Endothelial cell of umbilical vein (primary cell): ENCODE measurements at regions not wholly inside any gene's neighbourhood (a gene's known extent, or its start where the extent isn't known, plus 50 kb on each side); places are given as distances from the start of the nearest gene placed in this dataset.

ENCODE experiments used
- BruUV-seq: library from RNA; stranded (reverse); fragments of 400-500 nt; replicated peaks from 2 replicates; lab custom pipeline; 2021; lab: Mats Ljungman, UMichigan
- CTCF ChIA-PET: fragments of 300-600, 350-600 bp; sonication (Branson Sonifier 250); formaldehyde crosslinking; loops from one replicate; lab custom pipeline; 2021; ENCODE audit warnings: antibody characterized with exemption, inconsistent platforms; lab: Charles Lee
- POLR2A ChIA-PET: fragments of 300-600, 350-600 bp; sonication (Branson Sonifier 250); formaldehyde crosslinking; loops from one replicate; lab custom pipeline; 2021; ENCODE audit warnings: antibody characterized with exemption, inconsistent platforms; lab: Charles Lee
- DNase-seq: peaks from one replicate; pipeline ENCODE4 v3.0.0-alpha.2; 2011; ENCODE audit warnings: low read depth, low spot score
- FAIRE-seq: peaks from 2 replicates; lab custom pipeline; 2011; peaks lifted over from hg19 to GRCh38; lab: Jason Lieb, UNC
- H2AFZ ChIP-seq: 2 replicates; pipeline ENCODE4 v1.6.0; 2012; ENCODE audit warnings: low read depth, low read length, control low read depth, inconsistent platforms
- H3K27ac ChIP-seq: 2 replicates; pipeline ENCODE4 v1.5.1; 2011; ENCODE audit warnings: low read depth, mild to moderate bottlenecking, control low read depth, low read length, moderate library complexity; ENCODE audit not compliant: insufficient read depth
- H3K27me3 ChIP-seq, 2 experiments: 2 replicates each; pipeline versions ENCODE4 v1.6.0 to v1.6.1; 2011; ENCODE audit warnings: low read length in 2 of 2, mixed read lengths in 1 of 2; ENCODE audit not compliant: control insufficient read depth in 2 of 2, insufficient read depth in 2 of 2
- H3K36me3 ChIP-seq, 2 experiments: 2 replicates in 1 of 2; 3 replicates in 1 of 2; pipeline ENCODE4 v1.5.1; 2011; ENCODE audit warnings: low read length in 2 of 2, mild to moderate bottlenecking in 1 of 2, moderate library complexity in 1 of 2; ENCODE audit not compliant: control insufficient read depth in 2 of 2, insufficient read depth in 2 of 2; ENCODE audit errors: extremely low read depth in 1 of 2
- H3K4me1 ChIP-seq: 3 replicates; pipeline ENCODE4 v1.5.1; 2011; ENCODE audit warnings: mild to moderate bottlenecking, low read length; ENCODE audit not compliant: control insufficient read depth, insufficient read depth; ENCODE audit errors: extremely low read depth
- H3K4me2 ChIP-seq: 2 replicates; pipeline ENCODE4 v1.6.1; 2011; ENCODE audit warnings: low read length, control low read depth, mixed read lengths; ENCODE audit not compliant: insufficient read depth
- H3K4me3 ChIP-seq, 3 experiments: fragments of 200-600 bp in 1 of 3; sonication (generic), shearing (Covaris generic) in 1 of 3; replicated peaks in 1 of 3; 2 replicates each; pipeline ENCODE4 v1.5.1; 2011 to 2016; ENCODE audit warnings: control low read depth in 3 of 3, low read length in 3 of 3, mild to moderate bottlenecking in 2 of 3, inconsistent platforms in 1 of 3, low read depth in 1 of 3, moderate library complexity in 1 of 3; ENCODE audit not compliant: insufficient read depth in 1 of 3
- H3K79me2 ChIP-seq: 2 replicates; pipeline ENCODE4 v1.6.0; 2012; ENCODE audit warnings: low read length, inconsistent platforms; ENCODE audit not compliant: control insufficient read depth, insufficient read depth
- H3K9ac ChIP-seq: replicated peaks from 2 replicates; pipeline ENCODE3; 2011; ENCODE audit warnings: low read length, control low read depth; ENCODE audit not compliant: insufficient read depth; ENCODE audit errors: extremely low read depth
- H3K9me1 ChIP-seq: replicated peaks from 3 replicates; pipeline ENCODE4 v1.6.0; 2011; ENCODE audit warnings: mild to moderate bottlenecking, low read length; ENCODE audit not compliant: control insufficient read depth, insufficient read depth; ENCODE audit errors: extremely low read depth
- H3K9me3 ChIP-seq: replicated peaks from 2 replicates; pipeline ENCODE4 v1.5.1; 2012; ENCODE audit warnings: low read length, inconsistent platforms; ENCODE audit not compliant: control insufficient read depth, insufficient read depth
- H4K20me1 ChIP-seq: replicated peaks from 2 replicates; pipeline ENCODE3; 2011; ENCODE audit warnings: mild to moderate bottlenecking, low read length; ENCODE audit not compliant: control insufficient read depth, insufficient read depth; ENCODE audit errors: extremely low read depth
- EZH2 ChIP-seq: IDR thresholded peaks from 2 replicates; pipeline ENCODE4 v1.6.1; 2012; ENCODE audit warnings: borderline replicate concordance, low read depth, mild to moderate bottlenecking, moderate library complexity, low read length, inconsistent platforms; ENCODE audit not compliant: severe bottlenecking
- FOS ChIP-seq: IDR thresholded peaks from 2 replicates; pipeline ENCODE4 v1.6.1; 2011; ENCODE audit warnings: mild to moderate bottlenecking, low read length, moderate library complexity, borderline replicate concordance; ENCODE audit not compliant: insufficient read depth
- GATA2 ChIP-seq: IDR thresholded peaks from 2 replicates; pipeline ENCODE4 v1.7.0; 2011; ENCODE audit warnings: low read depth, mild to moderate bottlenecking, moderate library complexity, mixed read lengths, low read length; ENCODE audit not compliant: insufficient read length, insufficient read depth
- JUN ChIP-seq: IDR thresholded peaks from 2 replicates; pipeline ENCODE4 v1.6.1; 2011; ENCODE audit warnings: borderline replicate concordance, low read depth; ENCODE audit not compliant: insufficient read length, insufficient read depth
- MYC ChIP-seq: IDR thresholded peaks from one replicate; pipeline ENCODE4 v1.6.1; 2011; ENCODE audit warnings: mild to moderate bottlenecking, low read depth, low read length
- POLR2A ChIP-seq: IDR thresholded peaks from 2 replicates; pipeline ENCODE4 v1.6.1; 2012; ENCODE audit warnings: low read depth, mild to moderate bottlenecking, control low read depth, low read length
- POLR2AphosphoS5 ChIP-seq: IDR thresholded peaks from 2 replicates; pipeline ENCODE4 v1.6.1; 2012; ENCODE audit warnings: low read depth, mild to moderate bottlenecking, control low read depth, low read length, moderate library complexity; ENCODE audit not compliant: insufficient read depth
- dilution Hi-C: fragments of 300-500 bp; cut with MboI; formaldehyde crosslinking; loops from one replicate; pipeline ENCODE4 v1.15.0; 2019; ENCODE audit warnings: low sequenced_read_pairs; ENCODE audit not compliant: extremely low pct_ligation_motif_present
- intact Hi-C: fragments of 100-400 bp; cut with micrococcal nuclease; formaldehyde crosslinking; loops from one replicate; pipeline ENCODE4 v1.10.0; 2022
- TF ChIP-seq, protein P1 (sequence below): IDR thresholded peaks from 2 replicates; pipeline ENCODE4 v1.6.1; 2011; ENCODE audit not compliant: insufficient read depth, insufficient read length
- TF ChIP-seq, protein P2 (sequence below), 2 donors: IDR thresholded peaks; 1 replicate in 1 of 2; 2 replicates in 1 of 2; pipeline ENCODE4 v1.5.1; 2011; ENCODE audit warnings: low read length in 2 of 2, mild to moderate bottlenecking in 2 of 2, moderate library complexity in 2 of 2, control low read depth in 1 of 2, inconsistent platforms in 1 of 2, low read depth in 1 of 2; ENCODE audit not compliant: insufficient read depth in 1 of 2; ENCODE audit errors: extremely low read depth in 1 of 2

DNA sequence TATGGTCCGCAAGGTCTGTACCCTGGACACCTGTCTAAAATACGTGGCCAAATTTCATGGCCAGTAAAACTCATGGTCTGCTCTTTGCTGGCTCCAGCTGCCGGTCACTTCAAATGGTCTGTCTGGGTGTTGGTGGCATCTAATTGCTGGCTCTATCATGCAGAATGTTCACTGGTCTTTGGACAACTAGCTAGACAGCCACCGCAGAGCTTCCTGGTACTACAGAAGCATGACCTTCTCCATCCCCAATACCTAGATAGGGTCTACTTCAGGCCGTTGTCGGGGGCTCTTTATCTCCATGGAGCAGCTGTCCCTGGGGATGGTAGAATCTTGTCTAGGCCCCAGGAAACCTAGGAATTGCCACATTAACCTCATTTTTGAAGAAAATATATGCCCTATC is 88.4 kb upstream of the RMDN2 start:
- Histone ChIP-seq H3K36me3 (no peaks in the 10 kb centered on the region), H3K9ac (no peak overlapping the region), H3K4me2 (no peak overlapping the region), H3K4me1 (peaks cover 4% of the 10 kb centered on the region), H3K9me3 (no peaks in the 10 kb centered on the region), H3K27ac (no peak overlapping the region), H3K79me2 (no peaks in the 10 kb centered on the region), H3K4me3 (no peak overlapping the region), H2AFZ (no peak overlapping the region), H4K20me1 (no peaks in the 10 kb centered on the region), H3K9me1 (no peaks in the 10 kb centered on the region), H3K27me3 (no peaks in the 10 kb centered on the region)
- TF ChIP-seq GATA2 (no peak), FOS (no peak), EZH2 (no peak), POLR2AphosphoS5 (no peak), MYC (no peak), JUN (no peak), POLR2A (no peak)
- TF ChIP-seq, protein P1, sequence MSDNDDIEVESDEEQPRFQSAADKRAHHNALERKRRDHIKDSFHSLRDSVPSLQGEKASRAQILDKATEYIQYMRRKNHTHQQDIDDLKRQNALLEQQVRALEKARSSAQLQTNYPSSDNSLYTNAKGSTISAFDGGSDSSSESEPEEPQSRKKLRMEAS = no peak
- TF ChIP-seq, protein P2, sequence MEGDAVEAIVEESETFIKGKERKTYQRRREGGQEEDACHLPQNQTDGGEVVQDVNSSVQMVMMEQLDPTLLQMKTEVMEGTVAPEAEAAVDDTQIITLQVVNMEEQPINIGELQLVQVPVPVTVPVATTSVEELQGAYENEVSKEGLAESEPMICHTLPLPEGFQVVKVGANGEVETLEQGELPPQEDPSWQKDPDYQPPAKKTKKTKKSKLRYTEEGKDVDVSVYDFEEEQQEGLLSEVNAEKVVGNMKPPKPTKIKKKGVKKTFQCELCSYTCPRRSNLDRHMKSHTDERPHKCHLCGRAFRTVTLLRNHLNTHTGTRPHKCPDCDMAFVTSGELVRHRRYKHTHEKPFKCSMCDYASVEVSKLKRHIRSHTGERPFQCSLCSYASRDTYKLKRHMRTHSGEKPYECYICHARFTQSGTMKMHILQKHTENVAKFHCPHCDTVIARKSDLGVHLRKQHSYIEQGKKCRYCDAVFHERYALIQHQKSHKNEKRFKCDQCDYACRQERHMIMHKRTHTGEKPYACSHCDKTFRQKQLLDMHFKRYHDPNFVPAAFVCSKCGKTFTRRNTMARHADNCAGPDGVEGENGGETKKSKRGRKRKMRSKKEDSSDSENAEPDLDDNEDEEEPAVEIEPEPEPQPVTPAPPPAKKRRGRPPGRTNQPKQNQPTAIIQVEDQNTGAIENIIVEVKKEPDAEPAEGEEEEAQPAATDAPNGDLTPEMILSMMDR (IDR thresholded peaks at IDR 0.05; ENCODE audit: extremely low read depth in 1 of 2, insufficient read depth in 1 of 2, low read depth in 1 of 2, low read length in 2 of 2) = no peak
- no peak for DNase-seq
- ChIA-PET POLR2A (no interaction called here), CTCF (interaction anchor here (8.3 to 11.5 kb wide), 3 partner anchors 39 to 439 kb away, joined by 201 to 506 read pairs (median 270); no protein-coding TSS in a partner anchor)
- dilution Hi-C loops (no loop called here), intact Hi-C loops (no loop called here)
- FAIRE-seq = no peak
- BruUV-seq = no TSS peak
